GM04503 (cell line): ENCODE measurements at regions not wholly inside any gene's neighbourhood (a gene's known extent, or its start where the extent isn't known, plus 50 kb on each side); places are given as distances from the start of the nearest gene placed in this dataset.
"Not testable (repeated sequence)": the region's sequence is repeated elsewhere in the genome, so short reads cannot be mapped to it uniquely, and the experiment has no call there.

Experiments
- DNase-seq: peaks from one replicate; pipeline ENCODE4 v3.0.0-alpha.2; 2012; ENCODE audit warnings: low read depth

GRCh38 chr18:34942276-34942675 is 98.9 kb upstream of the MAPRE2 start:
- no peak for DNase-seq

GRCh38 chr18:34942975-34943374 is 98.2 kb upstream of the MAPRE2 start:
- no peak for DNase-seq

DNA sequence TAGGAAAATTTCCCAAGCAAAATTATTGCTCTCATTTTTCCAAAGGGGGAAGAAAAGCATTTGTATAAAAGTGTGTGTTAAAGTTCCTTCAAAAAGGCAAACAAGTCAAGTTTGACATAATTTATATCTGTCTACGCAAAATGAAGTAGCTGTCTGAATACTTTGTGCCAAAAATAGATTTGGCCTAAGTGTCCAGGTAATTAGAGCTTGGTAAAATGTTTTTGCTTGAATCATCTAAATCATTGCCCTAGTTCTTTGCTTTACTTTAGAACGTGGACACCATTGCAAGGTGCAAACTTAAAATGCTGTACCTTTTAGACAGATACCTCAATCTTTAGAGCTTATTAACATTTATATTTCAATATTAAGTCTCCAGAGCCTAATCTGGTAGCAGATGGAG is 97.6 kb upstream of the MAPRE2 start:
- no peak for DNase-seq

DNA sequence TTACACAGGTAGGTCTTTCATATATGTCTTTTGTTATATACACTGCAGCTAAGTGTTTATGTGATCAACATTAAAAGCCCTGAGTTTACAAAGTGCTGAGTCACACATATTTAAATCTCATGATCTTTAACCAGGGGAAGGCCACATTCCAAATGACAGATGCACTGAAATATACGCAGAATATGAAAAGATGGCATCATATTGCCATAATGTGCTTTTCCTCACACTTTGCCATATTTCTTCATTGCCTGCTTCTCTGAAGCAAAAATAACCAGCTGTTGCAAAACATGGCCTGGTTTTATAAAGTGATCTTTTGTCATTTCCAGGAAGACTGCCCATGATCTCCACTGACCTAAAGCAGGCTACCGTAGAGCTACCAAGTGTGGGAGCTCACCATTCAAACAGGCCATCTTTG is 93.5 kb upstream of the MAPRE2 start:
- no peak for DNase-seq

GRCh38 chr18:34951625-34952379 is 89.4 kb upstream of the MAPRE2 start:
- DNase-seq: no peak

GRCh38 chr18:34953212-34953611 is 88.0 kb upstream of the MAPRE2 start:
- no peak for DNase-seq

GRCh38 chr18:34955494-34955893 is 85.7 kb upstream of the MAPRE2 start:
- DNase-seq: not testable (repeated sequence)

GRCh38 chr18:34956663-34957062 is 84.5 kb upstream of the MAPRE2 start:
- no peak for DNase-seq

DNA sequence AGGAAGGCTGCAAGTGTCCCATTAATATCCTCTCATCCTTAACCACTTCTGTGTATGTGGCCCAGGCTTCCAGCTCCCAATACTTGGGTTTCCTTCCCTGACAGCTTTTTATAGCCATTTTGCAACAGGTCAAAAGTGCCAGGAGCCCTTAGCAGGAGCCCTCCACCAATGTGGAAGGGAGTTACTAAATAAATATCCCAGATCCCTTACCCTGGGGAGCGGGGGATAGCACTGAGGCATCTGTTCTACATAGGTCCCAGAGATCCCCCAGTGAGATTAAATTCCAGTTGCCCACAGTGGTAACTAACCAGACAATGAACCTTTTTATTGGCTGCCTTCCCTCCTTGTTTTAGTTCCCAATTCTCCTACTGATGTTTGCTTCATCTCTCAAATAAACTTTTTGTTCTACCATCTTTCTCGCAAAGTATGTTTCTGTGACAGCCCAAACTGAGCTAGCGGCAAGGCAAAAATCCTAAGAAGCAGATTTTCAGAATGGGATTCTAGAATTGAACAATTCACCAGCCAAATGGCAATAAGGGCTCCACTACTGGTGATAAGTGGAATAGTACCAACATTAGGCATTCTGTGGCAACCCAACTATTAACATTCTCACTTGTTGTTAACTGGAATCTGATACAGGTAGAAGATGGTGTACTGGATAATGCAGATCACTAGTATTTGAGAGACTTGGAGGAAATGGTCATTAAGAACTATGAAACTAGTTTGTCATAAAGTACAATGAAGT is 83.9 kb upstream of the MAPRE2 start:
- no peak for DNase-seq

GRCh38 chr18:34957864-34958259 is 83.4 kb upstream of the MAPRE2 start:
- no peak for DNase-seq

DNA sequence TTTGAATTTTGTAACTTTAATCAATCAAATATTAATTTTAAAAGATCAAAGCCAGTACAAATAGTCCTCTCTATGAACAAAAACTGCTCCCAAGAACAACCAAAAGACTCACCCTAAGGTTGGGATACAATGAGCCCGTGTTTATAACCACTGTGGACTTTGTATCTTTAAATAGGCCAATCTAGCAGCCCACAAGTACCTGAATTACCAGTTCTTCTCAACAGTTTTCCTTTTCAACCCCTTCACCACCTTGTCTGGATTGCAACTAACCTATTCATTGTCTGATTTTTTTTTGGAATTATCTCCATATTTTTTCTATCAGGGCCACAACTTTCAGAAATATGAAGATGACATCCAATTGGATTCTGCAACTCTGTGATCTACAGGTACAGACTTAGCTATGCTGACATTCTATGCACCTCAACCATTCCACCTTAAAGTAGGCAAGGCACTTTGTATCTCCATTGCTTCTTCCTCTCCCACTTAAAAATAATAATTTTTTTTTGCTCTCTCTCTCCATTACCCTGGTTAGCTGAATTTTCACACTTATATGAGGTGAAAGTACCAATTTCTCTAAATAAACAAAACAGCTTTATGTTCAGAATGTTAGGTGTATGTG is 81.9 kb upstream of the MAPRE2 start:
- DNase-seq: no peak

GRCh38 chr18:34959989-34960388 is 81.2 kb upstream of the MAPRE2 start:
- DNase-seq: no peak

- no peak for DNase-seq
Observed at GRCh38 chr18:34965108-34965507, 76.1 kb upstream of the MAPRE2 start.

DNA sequence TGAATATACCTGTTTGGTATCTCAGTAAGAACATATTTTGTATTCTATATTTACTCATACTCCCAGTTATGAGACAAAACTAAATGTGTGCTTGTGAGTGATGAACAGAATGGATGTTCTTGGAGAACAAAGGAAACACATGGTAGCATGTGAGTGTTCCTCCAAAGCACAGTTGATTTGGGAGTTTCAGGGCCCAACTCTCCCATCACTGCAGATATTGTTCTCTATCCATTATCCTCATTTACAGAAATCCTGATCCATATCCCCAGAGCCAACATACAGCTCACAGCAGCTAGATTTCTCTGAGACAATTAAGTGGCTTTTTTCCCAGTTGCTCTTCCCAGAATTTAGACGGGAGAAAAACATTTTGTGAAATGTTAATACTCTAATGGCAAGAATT is 75.6 kb upstream of the MAPRE2 start:
- DNase-seq: no peak

DNA sequence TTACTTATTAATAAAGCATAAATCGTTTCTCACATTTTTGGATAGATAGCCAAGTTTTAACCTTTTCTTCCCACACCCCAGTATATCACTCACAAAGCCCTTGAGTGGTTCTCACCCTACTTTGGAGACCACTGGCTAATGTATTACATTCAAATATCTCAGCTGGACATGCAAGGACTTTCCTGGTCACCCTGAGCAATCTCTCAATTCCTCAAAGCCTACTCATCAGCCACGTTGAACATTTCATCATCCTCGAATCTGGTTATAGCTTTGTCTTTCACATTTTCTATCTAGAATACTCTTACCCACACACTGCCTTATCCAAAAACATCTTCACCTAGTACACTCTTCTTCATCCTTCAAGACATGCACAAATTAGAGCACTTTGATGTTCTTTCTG is 71.1 kb upstream of the MAPRE2 start:
- no peak for DNase-seq

DNA sequence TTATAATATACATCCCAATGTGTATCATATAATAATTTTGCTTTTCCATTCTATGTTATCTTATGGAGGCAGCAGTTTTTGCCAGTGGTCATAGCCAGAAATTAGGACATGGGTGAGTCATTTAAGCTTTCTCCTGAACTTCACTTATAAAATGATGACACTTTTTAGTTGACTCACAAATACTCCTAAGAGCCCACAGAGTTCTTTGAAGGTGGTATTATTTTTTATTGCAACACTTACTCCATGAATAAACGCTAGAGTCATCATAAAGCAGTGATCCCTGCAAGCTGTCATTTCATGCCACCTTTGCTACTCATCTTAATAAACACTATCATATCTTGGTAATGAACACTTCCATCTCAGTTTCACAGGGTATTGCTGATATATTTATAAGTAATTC is 69.9 kb upstream of the MAPRE2 start:
- DNase-seq: no peak

GRCh38 chr18:34972765-34973414 is 68.3 kb upstream of the MAPRE2 start:
- no peak for DNase-seq

GRCh38 chr18:34976123-34976522 is 65.1 kb upstream of the MAPRE2 start:
- DNase-seq: no peak

DNA sequence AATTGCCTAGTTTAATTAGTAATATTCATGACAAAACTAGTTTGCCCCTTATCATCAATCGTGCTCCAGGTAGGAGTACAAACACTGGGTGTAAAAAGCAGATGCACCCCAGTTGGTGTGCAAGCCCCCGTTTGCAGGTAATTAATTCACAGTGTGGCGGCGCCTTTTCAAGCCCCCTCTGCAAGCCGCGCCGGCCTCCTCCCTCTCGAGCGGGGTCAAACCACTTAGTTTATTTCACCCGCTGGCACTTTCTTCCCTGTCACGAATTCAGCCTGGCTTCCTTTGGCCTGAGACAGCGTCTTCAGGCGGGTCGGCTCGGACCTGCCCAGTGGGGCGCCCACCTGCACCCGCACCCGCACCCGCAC is 64.7 kb upstream of the MAPRE2 start:
- no peak for DNase-seq

DNA sequence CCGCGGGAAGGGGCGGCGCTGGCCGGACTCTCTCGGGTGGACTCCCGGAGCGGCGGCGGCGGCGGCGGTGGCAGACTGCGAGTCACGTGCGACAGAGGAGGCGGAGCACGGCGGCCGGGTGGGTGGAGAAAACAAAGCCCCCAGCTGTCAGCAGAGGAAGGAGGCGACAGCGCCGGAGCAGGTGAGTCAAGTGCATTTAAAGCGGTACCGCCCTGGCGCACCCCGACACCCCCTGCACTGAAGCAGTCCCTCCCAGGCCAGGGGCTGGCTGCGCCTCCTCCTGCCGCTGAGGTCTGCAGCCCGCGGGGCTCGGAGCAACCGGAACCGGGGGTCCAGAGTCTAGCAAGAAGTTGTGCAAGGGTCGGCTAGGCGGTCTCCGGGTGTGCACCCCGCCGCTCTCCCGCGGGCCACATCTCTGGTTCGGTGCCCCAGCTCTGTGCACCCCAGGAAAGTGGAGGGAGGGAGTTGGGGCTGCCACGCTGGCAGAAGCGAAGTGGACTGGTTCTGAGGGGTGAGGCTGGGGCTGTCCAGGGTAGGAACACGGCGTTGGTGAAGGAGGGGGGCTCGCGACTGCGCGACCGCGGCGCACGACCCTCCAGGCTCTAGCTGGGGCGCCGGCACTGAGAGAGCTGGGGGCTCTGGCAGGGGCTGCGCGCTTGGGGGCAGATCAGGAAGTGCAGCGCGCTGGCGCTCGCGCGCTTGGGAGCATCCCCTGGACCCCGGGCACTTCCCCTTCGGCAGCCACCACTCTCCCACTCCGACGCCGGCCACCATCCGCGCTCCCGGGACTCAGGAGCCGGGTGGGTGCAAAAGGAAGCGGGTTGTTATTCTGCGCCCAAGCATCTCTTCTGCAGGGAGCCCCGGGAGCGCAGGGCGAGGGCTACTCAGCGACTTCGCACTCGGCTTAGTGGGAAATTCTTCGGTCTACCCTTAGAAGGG is 64.0 kb upstream of the MAPRE2 start:
- no peak for DNase-seq

- DNase-seq: no peak
Observed at GRCh38 chr18:34977838-34978532, 63.2 kb upstream of the MAPRE2 start.
